Panc1 (cell line): ENCODE measurements at regions not wholly inside any gene's neighbourhood (a gene's known extent, or its start where the extent isn't known, plus 50 kb on each side); places are given as distances from the start of the nearest gene placed in this dataset.

ENCODE experiments used
- ATAC-seq: fragments of 200-7000 bp; cut with Tn5 transposase; 2 replicates; pipeline ENCODE4 v1.9.1; 2020; ENCODE audit warnings: mild to moderate bottlenecking, moderate library complexity
- BruUV-seq: library from RNA; stranded (reverse); fragments of 400-500 nt; replicated peaks from 2 replicates; lab custom pipeline; 2021; lab: Mats Ljungman, UMichigan
- CTCF ChIA-PET: fragments of 300-600 bp; sonication (Branson Sonifier 250); formaldehyde crosslinking; loops from one replicate; lab custom pipeline; 2022; ENCODE audit warnings: antibody characterized with exemption; lab: Charles Lee
- POLR2A ChIA-PET: fragments of 300-600 bp; sonication (Branson Sonifier 250); formaldehyde crosslinking; loops from one replicate; lab custom pipeline; 2022; ENCODE audit warnings: antibody characterized with exemption; lab: Charles Lee
- DNase-seq: peaks from one replicate; pipeline ENCODE4 v3.0.0-alpha.2; 2010; ENCODE audit warnings: low read depth, low spot score
- H3K27ac ChIP-seq: 2 replicates; pipeline ENCODE4 v1.5.1; 2011; ENCODE audit warnings: mild to moderate bottlenecking, low read length, inconsistent platforms
- H3K27me3 ChIP-seq: fragments of 200-500 bp; sonication (Bioruptor generic); 2 replicates; pipeline ENCODE4 v1.6.0; 2014; ENCODE audit warnings: low read length, inconsistent platforms; ENCODE audit not compliant: control insufficient read depth, insufficient read depth
- H3K36me3 ChIP-seq: fragments of 200-500 bp; sonication (Bioruptor generic); 2 replicates; pipeline ENCODE4 v1.5.1; 2014; ENCODE audit warnings: inconsistent platforms, mild to moderate bottlenecking, low read length, moderate library complexity; ENCODE audit not compliant: control insufficient read depth, insufficient read depth
- H3K4me1 ChIP-seq: 2 replicates; pipeline ENCODE4 v1.5.1; 2011; ENCODE audit warnings: inconsistent platforms, mild to moderate bottlenecking, low read length, moderate library complexity; ENCODE audit not compliant: control insufficient read depth, insufficient read depth
- H3K4me3 ChIP-seq, 2 experiments: 2 replicates each; pipeline ENCODE4 v1.5.1; 2011 to 2012; ENCODE audit warnings: low read depth in 2 of 2, low read length in 2 of 2, mild to moderate bottlenecking in 2 of 2, inconsistent platforms in 1 of 2, moderate library complexity in 1 of 2
- H3K9me3 ChIP-seq: fragments of 200-500 bp; sonication (Bioruptor generic); 2 replicates; pipeline ENCODE4 v1.5.1; 2014; ENCODE audit warnings: low read depth, mild to moderate bottlenecking, inconsistent platforms, low read length, moderate library complexity; ENCODE audit not compliant: control insufficient read depth, insufficient read depth
- CTCF ChIP-seq: fragments of 450-650 bp; IDR thresholded peaks from 2 replicates; pipeline ENCODE4 v1.5.1; 2017; ENCODE audit warnings: mild to moderate bottlenecking
- POLR2AphosphoS5 ChIP-seq: IDR thresholded peaks from 2 replicates; pipeline ENCODE4 v1.6.1; 2012; ENCODE audit warnings: mild to moderate bottlenecking, low read depth, low read length, moderate library complexity
- REST ChIP-seq, 2 experiments: IDR thresholded peaks; 2 replicates each; pipeline ENCODE4 v1.6.1; 2011 to 2012; ENCODE audit warnings: low read depth in 2 of 2, control low read depth in 1 of 2, low read length in 1 of 2, mild to moderate bottlenecking in 1 of 2, moderate library complexity in 1 of 2; ENCODE audit not compliant: insufficient read depth in 1 of 2
- SIN3A ChIP-seq: IDR thresholded peaks from 2 replicates; pipeline ENCODE4 v1.6.1; 2012; ENCODE audit warnings: low read depth, mild to moderate bottlenecking, low read length, moderate library complexity, borderline replicate concordance; ENCODE audit not compliant: insufficient read depth
- TCF7L2 ChIP-seq: IDR thresholded peaks from 2 replicates; pipeline ENCODE4 v1.6.1; 2011; ENCODE audit warnings: mild to moderate bottlenecking, low read depth, low read length, inconsistent platforms
- in situ Hi-C: cut with HindIII; loops from 2 replicates; pipeline ENCODE4 v1.10.0; 2016; ENCODE audit warnings: low sequenced_read_pairs, low pct_unique_long_range_greater_than_20kb
- intact Hi-C: fragments of 100-400 bp; cut with micrococcal nuclease; formaldehyde crosslinking; loops from one replicate; pipeline ENCODE4 v1.10.0; 2022; ENCODE audit not compliant: unreplicated experiment

GRCh38 chr3:15967577-15967976 is 169.8 kb upstream of the ANKRD28 start:
- no peak for TF ChIP-seq TCF7L2

GRCh38 chr3:15969874-15970640 is 172.3 kb upstream of the ANKRD28 start:
- H3K27ac ChIP-seq = no peak overlapping the region
- H3K4me1 ChIP-seq = no peaks in the 10 kb centered on the region
- no peaks in the 10 kb centered on the region for H3K36me3 ChIP-seq
- ATAC-seq (no peak), DNase-seq (no peak)
- H3K9me3 ChIP-seq = no peaks in the 10 kb centered on the region
- in situ Hi-C loops = no loop called here
- POLR2A ChIA-PET = no interaction called here
- no TSS peak for BruUV-seq
- H3K27me3 ChIP-seq = no peaks in the 10 kb centered on the region
- H3K4me3 ChIP-seq = no peak overlapping the region
- intact Hi-C loops = no loop called here
- TF ChIP-seq POLR2AphosphoS5 (no peak), REST (IDR thresholded peaks at IDR 0.05; ENCODE audit: insufficient read depth in 1 of 2, low read depth in 2 of 2, low read length in 1 of 2) (no peak), CTCF (no peak)
- CTCF ChIA-PET = no interaction called here

More at GRCh38 chr3:15967577-15967976, 169.8 kb upstream of the ANKRD28 start:
- ChIA-PET POLR2A (no interaction called here), CTCF (no interaction called here)
- H3K4me3 ChIP-seq = no peak overlapping the region
- H3K27me3 ChIP-seq = no peaks in the 10 kb centered on the region
- H3K9me3 ChIP-seq = no peaks in the 10 kb centered on the region
- intact Hi-C loops = no loop called here
- ATAC-seq = no peak
- DNase-seq = no peak
- H3K36me3 ChIP-seq = no peaks in the 10 kb centered on the region
- no peak overlapping the region for H3K27ac ChIP-seq
- no peaks in the 10 kb centered on the region for H3K4me1 ChIP-seq
- in situ Hi-C loops = no loop called here
- no TSS peak for BruUV-seq

GRCh38 chr3:15973414-15973813 is 175.6 kb upstream of the ANKRD28 start:
- no peak for DNase-seq
- ChIA-PET CTCF (no interaction called here), POLR2A (no interaction called here)
- BruUV-seq = no TSS peak
- Histone ChIP-seq H3K36me3 (no peaks in the 10 kb centered on the region), H3K27ac (no peak overlapping the region), H3K4me1 (no peaks in the 10 kb centered on the region), H3K27me3 (no peaks in the 10 kb centered on the region), H3K9me3 (no peaks in the 10 kb centered on the region), H3K4me3 (no peak overlapping the region)
- TF ChIP-seq POLR2AphosphoS5 (no peak), TCF7L2 (no peak), CTCF (no peak), REST (IDR thresholded peaks at IDR 0.05; ENCODE audit: insufficient read depth in 1 of 2, low read depth in 2 of 2, low read length in 1 of 2) (no peak), SIN3A (no peak)
- ATAC-seq = no peak
- in situ Hi-C loops (no loop called here), intact Hi-C loops (no loop called here)
